NCI-H1436 (cell line): ENCODE measurements at regions not wholly inside any gene's neighbourhood (a gene's known extent, or its start where the extent isn't known, plus 50 kb on each side); places are given as distances from the start of the nearest gene placed in this dataset.

Source experiments
- DNase-seq: peaks from one replicate; lab custom pipeline; 2025; lab: John Stamatoyannopoulos, UW

GRCh38 chr3:180284331-180285110 is 247.8 kb upstream of the PEX5L start:
- no peak for DNase-seq

DNA sequence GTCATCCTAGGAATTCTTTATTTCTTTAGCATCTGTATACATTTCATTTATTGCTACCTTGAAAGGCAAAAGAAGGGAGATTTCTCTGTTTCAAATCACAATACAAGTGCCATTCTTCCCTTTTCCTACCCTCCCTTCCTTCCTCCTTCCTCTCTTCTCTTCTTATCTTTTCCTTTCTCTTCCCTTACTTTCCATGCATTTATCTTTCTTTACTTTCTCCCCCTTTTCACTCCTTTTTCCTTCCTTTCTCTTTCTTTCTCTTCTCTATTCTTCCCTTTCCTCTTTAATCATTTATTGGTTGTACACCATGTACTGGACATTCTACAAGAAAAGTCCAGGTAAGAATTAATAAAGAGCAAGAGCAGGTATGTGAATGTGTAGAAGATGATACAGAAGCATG is 251.0 kb upstream of the PEX5L start:
- DNase-seq = no peak

DNA sequence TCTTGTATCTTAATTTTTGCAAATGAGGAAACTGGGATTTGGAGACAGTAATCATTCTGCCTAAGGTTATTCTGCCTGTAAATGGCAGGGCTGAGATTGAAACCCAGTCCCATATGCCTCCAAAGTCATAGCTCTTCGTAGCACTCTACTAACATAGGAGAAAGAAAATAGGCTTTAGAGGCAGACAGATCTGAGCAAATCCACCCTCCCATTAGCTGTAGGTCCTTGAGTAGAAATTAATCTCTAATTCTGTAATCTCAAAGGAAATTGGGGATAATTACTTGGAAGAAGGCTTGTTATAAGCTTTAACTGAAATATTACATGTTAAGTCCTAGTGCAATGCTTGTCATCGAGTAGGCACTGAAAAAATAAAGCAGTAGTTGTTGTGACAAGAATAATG is 252.1 kb upstream of the PEX5L start:
- no peak for DNase-seq

GRCh38 chr3:180290300-180290699 is 253.6 kb upstream of the PEX5L start:
- DNase-seq = no peak

- no peak for DNase-seq
These were observed 257.7 kb upstream of the PEX5L start for GRCh38 chr3:180294282-180295027.

DNA sequence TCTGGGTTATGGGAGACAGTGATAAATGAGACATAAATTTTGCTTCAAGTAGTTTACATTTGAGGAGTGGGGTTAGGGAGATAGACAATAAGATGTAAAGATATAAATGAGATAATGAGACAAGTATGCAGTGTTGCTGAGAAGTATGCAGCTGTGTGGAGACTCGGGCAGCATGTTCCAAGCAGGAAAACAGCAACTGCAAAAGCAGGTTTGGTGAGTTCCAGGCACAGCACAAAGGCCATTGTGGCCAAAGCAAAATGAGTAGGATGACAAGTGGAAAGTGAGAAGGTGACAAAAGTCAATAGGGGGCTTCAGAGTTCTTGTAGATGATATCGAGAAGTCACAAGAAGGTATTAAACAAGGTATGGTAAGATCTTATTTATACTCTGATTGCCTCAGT is 259.1 kb upstream of the PEX5L start:
- no peak for DNase-seq

DNA sequence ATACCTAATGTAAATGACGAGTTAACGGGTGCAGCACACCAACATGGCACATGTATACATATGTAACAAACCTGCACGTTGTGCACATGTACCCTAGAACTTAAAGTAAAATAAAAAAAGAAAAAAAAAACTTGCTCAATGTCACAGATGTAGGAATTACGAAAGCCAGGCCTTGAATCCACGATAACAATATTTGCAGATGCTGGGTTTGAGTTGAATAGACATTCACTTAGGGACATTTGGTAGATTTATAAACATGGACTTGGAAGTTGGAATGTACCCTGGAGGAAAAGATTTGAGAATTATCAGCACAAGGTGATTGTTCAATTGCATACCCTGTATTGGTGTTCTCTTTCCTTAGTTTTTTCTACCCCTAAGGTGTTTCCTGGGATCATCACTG is 260.2 kb upstream of the PEX5L start:
- no peak for DNase-seq

DNA sequence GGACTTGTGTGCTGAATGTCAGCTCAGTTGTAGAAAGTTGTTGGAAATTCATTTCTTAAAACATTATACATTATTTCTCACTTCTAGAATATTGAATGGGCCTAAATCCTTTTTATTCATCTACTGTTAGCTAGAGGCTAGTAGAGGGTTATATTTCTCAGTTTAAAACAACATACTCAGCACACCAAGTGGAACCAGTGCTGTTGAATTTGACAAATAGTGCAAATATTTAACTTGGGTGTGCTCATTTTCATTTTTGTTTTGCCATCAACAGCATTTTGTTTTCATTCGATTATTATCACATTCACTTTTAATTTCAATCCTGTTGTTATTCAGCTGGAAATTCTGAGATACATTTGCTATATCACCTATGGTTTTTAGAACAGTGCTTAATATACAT is 269.4 kb upstream of the PEX5L start:
- no peak for DNase-seq

DNA sequence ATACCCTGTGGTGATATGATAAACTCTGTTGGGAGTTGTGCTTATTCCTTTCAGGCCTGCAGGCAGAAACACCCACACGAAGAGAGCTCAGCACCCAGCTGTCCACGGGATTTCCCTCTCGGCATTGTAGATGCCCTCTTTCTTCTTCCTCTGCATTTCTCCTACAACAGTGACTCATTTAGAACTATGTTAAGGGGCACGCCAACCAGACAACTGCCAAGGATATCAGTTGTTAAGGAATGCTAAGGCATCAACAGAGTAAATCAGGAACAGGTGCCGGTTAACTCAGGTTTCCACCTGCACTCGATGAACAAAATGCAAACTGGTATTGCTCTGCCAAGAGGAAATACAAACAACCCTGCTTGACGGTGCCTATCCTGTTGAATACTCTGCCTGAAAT is 270.0 kb upstream of the PEX5L start:
- DNase-seq = no peak

DNA sequence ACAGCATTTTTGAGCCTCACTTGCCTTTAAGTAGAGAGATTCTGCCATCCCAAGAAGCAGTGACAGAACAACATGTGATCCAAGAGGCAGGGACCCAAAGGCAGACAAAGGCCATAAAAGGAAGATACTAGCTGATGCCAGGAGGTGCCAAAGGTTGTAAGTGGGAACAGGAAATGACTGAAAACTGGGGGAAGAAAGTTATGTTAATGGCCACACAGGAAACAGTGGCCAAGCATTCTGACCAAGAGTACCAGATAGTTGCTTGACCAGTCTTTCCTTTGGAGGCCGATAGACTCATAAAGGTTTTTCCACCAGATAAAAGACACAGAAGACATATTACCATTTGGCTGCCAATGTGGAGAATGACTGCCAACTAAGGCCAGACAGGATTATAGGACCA is 274.5 kb upstream of the PEX5L start:
- no peak for DNase-seq

GRCh38 chr3:180316321-180316720 is 279.6 kb upstream of the PEX5L start:
- no peak for DNase-seq

- DNase-seq = no peak
These were observed 282.5 kb upstream of the TTC14 start for GRCh38 chr3:180319461-180319860.

DNA sequence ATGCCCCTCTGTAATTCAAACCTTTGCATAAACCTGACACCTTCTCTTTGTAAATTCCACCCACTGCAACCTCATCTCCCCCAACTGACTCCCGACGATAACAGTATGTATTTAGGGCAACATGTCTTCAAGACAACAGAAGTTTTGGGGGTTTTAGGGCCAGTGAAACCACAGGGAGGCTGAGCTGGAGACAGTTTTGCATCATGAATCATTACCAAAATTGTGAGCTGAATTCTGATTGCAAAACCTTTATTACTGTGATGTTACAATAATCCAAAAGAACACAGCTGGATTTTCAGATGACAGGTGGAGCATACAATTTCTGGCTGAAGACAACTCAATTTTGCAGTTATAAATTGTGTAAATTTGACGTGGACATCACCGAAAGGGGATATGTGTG is 281.3 kb upstream of the TTC14 start:
- no peak for DNase-seq

DNA sequence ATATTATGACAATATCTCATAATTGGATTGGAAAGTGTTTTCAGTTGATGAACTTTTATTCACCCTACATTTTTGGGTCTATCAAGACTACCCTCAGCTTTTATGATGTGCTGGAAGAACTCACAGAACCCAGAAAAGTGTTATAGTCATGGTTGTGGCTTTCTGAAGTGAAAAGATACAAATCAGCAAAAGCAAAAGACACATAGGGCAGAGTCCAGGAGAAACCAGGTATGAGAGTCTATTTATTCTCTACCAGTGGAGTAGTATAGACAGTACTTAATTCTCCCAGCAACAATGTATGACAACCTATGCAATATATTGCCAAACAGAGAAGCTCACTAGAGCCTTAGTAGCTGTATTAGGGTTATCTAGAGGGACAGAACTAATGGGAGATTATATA is 280.4 kb upstream of the TTC14 start:
- DNase-seq = no peak

GRCh38 chr3:180322829-180323228 is 279.1 kb upstream of the TTC14 start:
- no peak for DNase-seq

DNA sequence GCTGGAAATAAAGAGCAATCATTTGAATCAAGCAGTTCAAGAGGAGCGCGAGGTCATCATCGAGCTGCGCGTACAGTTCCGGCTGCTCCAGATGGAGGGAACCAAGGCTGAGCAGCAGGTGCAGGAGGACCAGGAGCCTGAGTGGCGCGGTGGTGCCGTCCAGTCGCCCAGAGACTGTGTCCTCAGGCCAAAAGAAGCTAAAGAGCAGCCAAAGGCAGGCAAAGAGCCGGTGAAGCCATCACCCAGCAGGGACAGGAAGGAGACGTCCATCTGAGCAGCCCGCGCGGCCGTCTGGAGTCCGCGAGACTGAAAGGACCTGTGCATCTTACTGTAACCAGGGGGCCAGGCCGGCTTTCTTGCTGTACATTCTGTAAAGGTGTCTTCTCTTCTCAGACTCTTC is 277.2 kb upstream of the TTC14 start:
- no peak for DNase-seq

DNA sequence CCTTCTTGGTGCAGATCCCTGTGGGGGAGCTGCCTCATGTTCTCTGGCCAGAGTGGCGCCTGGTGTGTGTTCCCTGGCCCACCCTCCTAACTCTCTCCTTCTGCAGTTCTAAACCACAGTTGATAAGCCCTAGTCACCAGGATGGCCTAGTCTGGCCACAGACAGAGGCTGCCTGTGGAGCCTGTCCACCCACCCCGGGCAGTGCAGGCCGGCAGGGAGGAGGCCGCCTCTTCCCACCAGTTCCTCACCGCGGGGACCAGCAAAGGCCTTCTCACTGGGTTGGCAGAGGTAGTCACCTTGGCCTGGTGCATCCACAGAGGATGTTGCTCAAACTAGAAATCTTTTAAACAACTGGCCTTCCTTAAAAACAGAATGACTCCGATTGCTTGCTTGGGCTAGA is 276.4 kb upstream of the TTC14 start:
- DNase-seq = no peak

- no peak for DNase-seq
These were observed 276.0 kb upstream of the TTC14 start for GRCh38 chr3:180325958-180326357.

- DNase-seq = no peak
These were observed 272.8 kb upstream of the TTC14 start for GRCh38 chr3:180329187-180329586.

GRCh38 chr3:180329847-180330246 is 272.1 kb upstream of the TTC14 start:
- DNase-seq = no peak

GRCh38 chr3:180330440-180330839 is 271.5 kb upstream of the TTC14 start:
- DNase-seq = no peak

DNA sequence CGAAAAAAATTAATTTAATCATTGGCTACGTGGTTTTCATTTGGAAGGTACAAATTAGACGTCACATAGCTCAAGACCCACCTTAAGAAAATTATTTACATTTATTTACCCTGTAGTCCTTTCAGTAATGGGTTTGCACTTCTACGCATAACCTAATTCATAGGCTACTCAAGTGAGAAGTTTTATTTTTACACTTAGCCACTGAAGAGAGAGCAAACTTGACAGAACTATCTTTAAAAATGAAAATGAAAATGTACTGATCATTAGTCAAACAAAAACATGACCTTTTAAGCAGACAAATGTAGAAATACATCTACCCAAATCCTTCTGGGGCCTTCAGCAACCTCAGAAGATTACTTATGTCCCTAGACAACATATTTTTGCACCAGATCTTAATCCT is 269.4 kb upstream of the TTC14 start:
- no peak for DNase-seq

DNA sequence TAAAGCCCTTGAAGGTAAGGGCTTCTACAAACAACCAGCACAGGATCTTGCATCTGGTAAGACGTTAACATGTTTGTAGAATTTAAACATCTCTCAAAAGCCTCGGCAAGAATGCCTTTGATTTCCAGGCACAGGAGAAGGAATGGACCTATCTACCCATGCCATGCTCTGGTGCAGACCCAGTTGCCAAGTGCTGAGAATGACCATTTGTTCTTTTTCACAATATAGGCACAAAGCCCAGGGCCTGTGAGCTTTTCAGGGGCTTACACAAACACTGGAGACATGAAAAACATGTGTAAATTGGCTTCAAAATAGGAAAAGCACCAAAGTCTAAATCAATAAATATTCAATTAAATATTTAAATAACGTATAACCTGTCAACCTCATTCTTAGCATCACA is 266.9 kb upstream of the TTC14 start:
- no peak for DNase-seq

DNA sequence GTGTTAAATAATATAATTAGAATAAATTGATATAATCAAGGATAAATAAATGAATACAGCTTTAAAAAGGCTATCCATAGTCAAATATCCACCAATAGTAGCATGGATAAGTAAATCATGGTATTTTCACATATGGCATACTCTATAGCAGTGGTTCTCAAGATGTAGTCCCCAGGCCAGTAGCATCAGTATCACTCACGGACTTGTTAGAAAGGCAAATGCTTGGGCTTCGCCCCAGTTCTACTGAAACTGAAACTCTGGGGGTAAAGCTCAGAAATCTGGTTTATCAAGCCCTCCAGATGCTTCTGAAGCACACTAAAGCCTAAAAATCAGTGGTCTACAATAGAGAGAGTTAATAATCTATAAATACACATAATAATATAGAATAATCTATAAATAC is 261.6 kb upstream of the TTC14 start:
- DNase-seq = no peak
